SK-N-MC (cell line): ENCODE measurements at regions not wholly inside any gene's neighbourhood (a gene's known extent, or its start where the extent isn't known, plus 50 kb on each side); places are given as distances from the start of the nearest gene placed in this dataset.
"Not testable (repeated sequence)": the region's sequence is repeated elsewhere in the genome, so short reads cannot be mapped to it uniquely, and the experiment has no call there.

ENCODE experiments used
- EZH2 ChIP-seq: fragments of 200-600 bp; sonication (generic); IDR thresholded peaks from one replicate; pipeline ENCODE4 v1.6.1; 2017; ENCODE audit warnings: antibody characterized with exemption
- FOXP2 ChIP-seq: optimal IDR thresholded peaks from 2 replicates; pipeline ENCODE3; 2011; ENCODE audit warnings: mild to moderate bottlenecking, moderate library complexity; ENCODE audit not compliant: insufficient read depth; ENCODE audit errors: extremely low read length, control extremely low read depth
- POLR2AphosphoS5 ChIP-seq: IDR thresholded peaks from 2 replicates; pipeline ENCODE4 v1.6.1; 2012; ENCODE audit warnings: mild to moderate bottlenecking, low read depth, low read length, borderline replicate concordance

- not testable (repeated sequence) for TF ChIP-seq POLR2AphosphoS5, FOXP2, EZH2
Observed at GRCh38 chr4:77279114-77279513, 122.1 kb downstream of the CCNG2 start.
